HFF-Myc (cell line): ENCODE measurements at regions not wholly inside any gene's neighbourhood (a gene's known extent, or its start where the extent isn't known, plus 50 kb on each side); places are given as distances from the start of the nearest gene placed in this dataset.

Experiments used
- DNase-seq: peaks from one replicate; pipeline ENCODE4 v3.0.0-alpha.2; 2011; ENCODE audit warnings: low read depth; ENCODE audit errors: extremely low read depth
- H3K4me3 ChIP-seq: replicated peaks from 2 replicates; pipeline ENCODE4 v1.5.1; 2011; ENCODE audit warnings: low read depth, mild to moderate bottlenecking, control low read depth, low read length
- CTCF ChIP-seq: IDR thresholded peaks from 2 replicates; pipeline ENCODE4 v1.5.1; 2012; ENCODE audit warnings: mild to moderate bottlenecking, low read depth, low read length, control low read depth; ENCODE audit errors: missing control alignments

GRCh38 chr4:54913751-54914526 is 211.5 kb downstream of the KDR start:
- no peak for TF ChIP-seq CTCF
- no peak overlapping the region for H3K4me3 ChIP-seq
- no peak for DNase-seq

- DNase-seq = no peak
- no peak overlapping the region for H3K4me3 ChIP-seq
- no peak for TF ChIP-seq CTCF
These were observed 213.2 kb downstream of the KDR start for GRCh38 chr4:54912155-54912554.

GRCh38 chr4:54909961-54910360 is 215.4 kb downstream of the KDR start:
- H3K4me3 ChIP-seq = no peak overlapping the region
- no peak for DNase-seq
- no peak for TF ChIP-seq CTCF

- H3K4me3 ChIP-seq = no peak overlapping the region
- no peak for DNase-seq
- no peak for TF ChIP-seq CTCF
These were observed 216.6 kb downstream of the KDR start for GRCh38 chr4:54908763-54909162.

GRCh38 chr4:54904953-54905352 is 220.4 kb downstream of the KDR start:
- no peak overlapping the region for H3K4me3 ChIP-seq
- DNase-seq = no peak
- no peak for TF ChIP-seq CTCF

- H3K4me3 ChIP-seq = no peak overlapping the region
- TF ChIP-seq CTCF = no peak
- no peak for DNase-seq
These were observed 222.4 kb downstream of the KDR start for GRCh38 chr4:54902976-54903375.

GRCh38 chr4:54902271-54902670 is 223.1 kb downstream of the KDR start:
- DNase-seq = no peak
- no peak overlapping the region for H3K4me3 ChIP-seq
- TF ChIP-seq CTCF = no peak
